HG02938 (cell line): ENCODE measurements at regions not wholly inside any gene's neighbourhood (a gene's known extent, or its start where the extent isn't known, plus 50 kb on each side); places are given as distances from the start of the nearest gene placed in this dataset.
"Not testable (repeated sequence)": the region's sequence is repeated elsewhere in the genome, so short reads cannot be mapped to it uniquely, and the experiment has no call there.

Experiments
- ATAC-seq: cut with Tn5 transposase; IDR thresholded peaks from one replicate; pipeline ENCODE4 v1.9.1; 2021; ENCODE audit warnings: mild to moderate bottlenecking, moderate library complexity; ENCODE audit not compliant: unreplicated experiment

GRCh38 chr10:44013981-44014380, 365.3 kb upstream of the ZNF32 start:
- ATAC-seq: no peak

DNA sequence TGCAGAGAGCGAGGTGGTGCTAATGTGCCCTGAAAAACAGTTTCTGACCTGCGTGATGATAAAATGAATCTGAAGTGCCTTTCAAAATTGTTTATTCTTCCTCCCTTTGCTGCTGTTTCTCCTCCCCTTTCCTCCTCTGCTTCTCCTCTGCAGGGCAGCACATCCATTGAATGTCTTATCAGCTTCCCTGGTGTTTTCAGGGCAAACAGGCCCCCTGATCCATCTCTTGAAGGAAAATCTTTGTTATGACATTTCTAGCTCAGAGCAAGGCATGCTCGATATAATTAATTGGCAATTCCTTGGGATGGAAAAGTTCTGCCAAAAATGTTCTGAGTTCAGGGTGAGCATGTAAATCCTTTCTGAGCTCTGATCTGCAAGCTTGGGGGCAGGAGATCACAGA, 364.2 kb upstream of the ZNF32 start:
- ATAC-seq: no peak

DNA sequence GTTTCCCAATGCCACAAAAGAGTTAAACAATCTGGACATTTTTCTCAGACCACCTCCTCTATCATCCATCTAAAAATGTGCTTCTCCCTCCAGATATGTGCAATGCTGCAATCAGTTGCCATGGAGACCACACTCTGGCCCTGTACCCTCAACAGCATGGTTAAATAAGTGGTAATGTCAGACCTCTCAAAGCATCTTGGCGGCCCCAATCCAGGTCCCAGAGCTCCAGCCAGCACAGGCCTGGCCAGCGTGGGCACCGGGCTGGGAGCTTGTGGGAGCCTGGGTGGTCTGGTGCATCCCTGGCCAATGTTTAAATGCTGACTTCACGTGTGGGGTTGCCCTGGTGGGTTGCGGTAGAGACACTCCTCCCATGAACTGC, 362.9 kb upstream of the ZNF32 start:
- ATAC-seq: no peak

DNA sequence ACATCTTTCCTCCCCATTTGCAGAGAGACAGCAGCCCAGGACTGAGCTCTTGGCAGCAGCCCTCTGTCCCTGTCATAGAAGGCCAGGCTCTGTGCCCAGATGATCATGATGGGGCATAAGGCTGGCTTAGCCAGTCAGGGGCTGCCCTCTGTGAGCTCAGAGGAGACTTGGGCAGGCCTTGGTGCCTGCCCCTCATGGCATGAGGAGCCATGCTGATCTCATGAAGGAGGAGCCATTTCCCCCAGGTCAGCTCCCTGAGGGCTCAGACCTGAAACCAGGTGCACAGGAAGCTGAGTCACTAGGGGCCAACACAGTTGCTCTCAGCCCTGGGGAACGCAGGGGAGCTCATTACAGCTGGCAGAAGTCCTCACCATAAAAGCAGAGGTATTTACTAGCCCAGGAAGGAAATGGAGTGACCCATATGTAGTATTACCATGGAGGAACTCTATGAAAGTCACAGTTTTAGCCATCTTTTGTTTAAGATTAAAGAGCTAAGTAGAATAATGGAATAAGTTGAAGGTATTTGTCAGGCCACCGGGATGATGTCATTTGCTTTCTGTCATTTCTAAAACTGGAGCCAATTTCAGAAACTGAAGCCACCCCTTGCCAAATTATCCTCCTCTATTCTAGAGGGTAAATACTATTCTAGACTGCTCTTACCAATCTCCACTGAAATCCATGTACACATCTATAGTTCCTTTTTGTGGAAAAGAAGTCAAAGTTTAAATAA, 362.4 kb upstream of the ZNF32 start:
- peak; percentile 89 for ATAC-seq

DNA sequence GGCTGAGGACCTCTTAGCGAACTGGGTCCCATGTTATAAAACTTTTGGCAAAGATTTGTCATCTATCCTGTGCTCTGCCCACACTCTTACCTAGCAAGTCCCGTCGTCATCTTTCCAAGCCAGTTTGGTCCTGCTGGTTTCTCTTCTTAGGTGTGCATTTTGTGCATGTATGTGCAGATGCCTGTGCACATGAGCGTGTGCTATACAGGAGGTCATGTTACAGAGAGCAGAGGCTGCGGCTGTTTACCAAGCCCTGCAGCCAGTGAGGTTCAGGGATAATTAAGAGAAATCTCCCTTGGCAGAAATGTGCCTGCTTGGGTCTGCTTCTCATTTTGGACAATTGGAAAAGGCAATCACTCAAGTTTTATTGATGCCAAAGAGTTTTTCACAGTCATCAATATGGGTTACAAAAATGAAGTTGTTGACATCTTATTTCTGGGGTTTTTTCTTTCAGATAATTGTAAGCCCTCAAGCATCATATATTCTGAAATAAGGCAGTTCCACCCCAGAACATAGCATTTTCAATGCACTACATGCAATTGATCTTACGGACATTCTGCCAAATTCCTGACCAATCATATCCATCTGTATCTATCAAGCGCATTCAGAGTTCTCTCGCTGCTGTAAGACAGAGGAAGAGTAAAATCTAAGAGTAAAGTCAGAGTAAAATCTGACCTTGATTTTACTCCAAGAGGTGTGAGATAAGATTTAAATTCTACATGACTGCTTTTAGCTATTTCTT, 361.4 kb upstream of the ZNF32 start:
- ATAC-seq: no peak

DNA sequence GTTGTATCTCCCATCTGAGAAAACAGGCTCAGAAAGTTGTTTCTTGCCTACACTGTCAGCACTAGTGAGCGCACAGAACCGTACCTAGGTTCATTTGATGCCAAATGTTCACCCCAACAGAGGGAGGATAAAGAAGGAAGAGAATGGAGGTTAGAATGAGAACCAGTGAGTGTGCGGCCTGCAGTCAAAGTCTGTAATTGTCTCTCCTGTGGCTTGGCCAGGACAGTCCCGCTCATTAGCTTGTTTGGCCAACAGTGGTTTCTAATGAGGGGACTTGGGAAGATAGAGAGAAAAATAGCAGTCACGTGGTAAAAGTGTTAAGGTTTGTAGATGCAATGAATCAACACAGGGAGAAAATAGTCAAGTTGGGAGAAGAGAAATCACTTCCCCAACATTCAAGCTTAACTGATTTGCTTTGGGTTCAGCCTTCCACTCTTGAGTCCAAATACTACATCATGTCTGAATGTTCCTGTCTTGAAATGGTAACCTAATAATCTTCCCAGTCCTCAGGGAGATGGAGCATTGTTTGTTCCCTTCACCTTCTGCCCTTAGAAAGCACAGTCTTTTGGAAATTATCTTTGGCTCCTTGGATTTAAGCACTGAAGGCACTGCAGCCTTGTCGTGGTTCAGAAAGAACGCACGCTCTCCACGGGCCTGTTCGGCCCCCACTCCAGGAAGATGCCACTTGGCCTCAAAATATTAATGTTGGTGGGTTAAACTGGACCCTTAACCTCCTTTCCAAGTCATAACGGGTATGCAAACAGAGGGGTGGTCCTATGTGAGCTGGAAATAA, 360.4 kb upstream of the ZNF32 start:
- ATAC-seq: no peak

GRCh38 chr10:44008270-44008916, 359.7 kb upstream of the ZNF32 start:
- ATAC-seq: peak; percentile 38

- ATAC-seq: no peak
Measured at GRCh38 chr10:44006771-44007170, 358.1 kb upstream of the ZNF32 start.

- no peak for ATAC-seq
Measured at GRCh38 chr10:44005788-44006099, 357.1 kb upstream of the ZNF32 start.

DNA sequence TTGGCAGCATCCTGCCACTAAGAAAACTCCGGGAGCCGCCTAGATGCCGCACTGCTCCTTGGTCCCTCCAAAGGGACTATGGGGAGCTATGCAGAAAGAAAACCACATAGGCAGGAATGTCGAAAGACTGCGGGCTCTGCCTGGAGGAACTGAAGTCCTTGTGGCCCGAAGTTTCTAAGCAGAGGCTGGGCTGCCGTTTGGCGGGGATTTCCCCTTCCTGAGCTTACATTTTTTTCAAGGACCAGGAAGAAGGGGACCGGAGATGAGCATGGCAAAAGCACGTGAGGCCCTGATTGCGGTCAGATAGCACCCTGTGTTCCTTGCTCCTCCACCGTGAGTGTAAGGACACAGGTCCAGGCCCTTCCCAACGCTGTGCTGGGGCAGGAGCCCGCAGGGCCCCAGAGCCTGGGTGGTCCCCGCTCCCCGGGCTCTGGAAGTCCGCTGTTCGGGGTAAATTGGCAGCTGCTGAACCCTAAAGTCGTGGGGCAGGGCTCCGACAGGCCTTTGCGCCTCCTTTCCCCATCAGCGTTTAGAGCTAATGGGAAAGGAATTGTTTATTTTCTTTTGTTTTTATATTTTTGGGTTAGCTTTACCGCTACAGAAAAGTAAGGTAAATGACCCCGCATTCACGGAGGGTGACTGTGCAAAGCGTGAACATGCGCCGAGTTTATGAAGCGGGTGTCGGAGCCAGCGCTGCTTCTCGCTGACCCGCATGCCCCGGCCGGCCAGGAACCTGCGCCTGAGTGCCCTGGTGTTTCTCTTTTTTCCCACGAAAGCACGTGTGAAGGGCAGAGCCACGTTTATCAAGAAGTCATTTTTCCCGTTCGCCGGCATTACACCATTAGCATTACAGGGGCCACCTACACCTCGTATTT, 356.5 kb upstream of the ZNF32 start:
- no peak for ATAC-seq

- no peak for ATAC-seq
Measured at GRCh38 chr10:43998021-43998809, 349.5 kb upstream of the ZNF32 start.

- ATAC-seq: no peak
Measured at GRCh38 chr10:43997330-43997729, 348.6 kb upstream of the ZNF32 start.

GRCh38 chr10:43994539-43994938, 345.9 kb upstream of the ZNF32 start:
- no peak for ATAC-seq

DNA sequence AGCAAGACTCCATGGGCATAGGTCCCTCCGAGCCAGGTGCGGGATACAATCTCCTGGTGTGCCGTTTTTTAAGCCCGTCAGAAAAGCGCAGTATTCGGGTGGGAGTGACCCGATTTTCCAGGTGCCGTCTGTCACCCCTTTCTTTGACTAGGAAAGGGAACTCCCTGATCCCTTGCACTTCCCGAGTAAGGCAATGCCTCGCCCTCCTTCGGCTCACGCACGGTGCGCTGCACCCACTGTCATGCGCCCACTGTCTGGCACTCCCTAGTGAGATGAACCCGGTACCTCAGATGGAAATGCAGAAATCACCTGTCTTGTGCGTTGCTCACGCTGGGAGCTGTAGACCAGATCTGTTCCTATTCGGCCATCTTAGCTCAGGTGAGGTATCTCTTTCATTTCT, 344.1 kb upstream of the ZNF32 start:
- ATAC-seq: not testable (repeated sequence)

- ATAC-seq: no peak
Measured at GRCh38 chr10:43986374-43986773, 337.7 kb upstream of the ZNF32 start.

DNA sequence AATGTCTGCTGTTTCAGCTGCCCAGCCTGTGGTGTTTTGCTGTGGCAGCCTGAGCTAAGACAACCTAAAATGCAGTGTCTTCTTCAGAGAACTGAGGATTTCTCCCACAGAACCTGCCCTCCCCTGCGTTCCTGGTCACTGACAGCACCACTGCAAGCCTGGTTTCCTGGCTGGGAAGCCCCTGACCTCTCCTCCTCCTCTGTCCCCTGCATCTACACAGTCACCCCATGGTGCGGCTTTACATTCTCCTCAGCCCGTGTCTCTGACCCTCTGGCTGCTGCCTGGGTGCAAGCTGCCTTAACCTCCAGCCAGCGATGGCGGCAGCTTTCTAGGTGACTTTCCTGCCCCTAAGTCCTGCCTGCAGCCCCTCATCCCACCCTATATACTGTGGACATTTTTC, 337.3 kb upstream of the ZNF32 start:
- no peak for ATAC-seq

- ATAC-seq: no peak
Measured at GRCh38 chr10:43983856-43984271, 335.2 kb upstream of the ZNF32 start.

- no peak for ATAC-seq
Measured at GRCh38 chr10:43983405-43983804, 334.7 kb upstream of the ZNF32 start.

DNA sequence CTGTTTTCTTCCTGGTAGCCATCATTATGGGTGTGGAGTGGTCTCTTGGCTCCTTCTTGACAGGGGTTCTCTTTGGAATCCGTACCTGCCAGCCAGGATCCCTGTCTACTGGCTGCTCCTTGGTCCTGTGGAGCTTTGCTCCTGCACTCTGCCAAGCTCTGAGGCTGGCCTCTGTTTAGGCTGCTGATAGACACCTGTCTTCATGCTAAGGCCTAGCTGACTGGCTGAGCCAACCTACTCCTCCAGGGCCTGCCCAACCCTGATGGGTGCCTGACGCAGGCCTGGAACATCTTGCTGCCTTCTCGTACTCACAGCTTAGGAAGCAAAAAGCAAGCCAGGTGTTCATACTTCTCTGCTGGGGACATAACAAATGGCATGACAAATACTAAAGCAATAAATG, 333.6 kb upstream of the ZNF32 start:
- no peak for ATAC-seq

GRCh38 chr10:43981696-43982095, 333.0 kb upstream of the ZNF32 start:
- ATAC-seq: no peak
